Calu3 (cell line): ENCODE measurements at regions not wholly inside any gene's neighbourhood (a gene's known extent, or its start where the extent isn't known, plus 50 kb on each side); places are given as distances from the start of the nearest gene placed in this dataset.

Source experiments
- BruUV-seq: library from RNA; stranded (reverse); fragments of 400-500 nt; replicated peaks from 2 replicates; lab custom pipeline; 2021; lab: Mats Ljungman, UMichigan
- CTCF ChIA-PET: fragments of 300-600 bp; sonication (Branson Sonifier 250); formaldehyde crosslinking; loops from one replicate; lab custom pipeline; 2022; ENCODE audit warnings: antibody characterized with exemption; lab: Charles Lee
- DNase-seq: peaks from one replicate; pipeline ENCODE4 v3.0.0; 2022
- H3K27ac Mint-ChIP-seq: one replicate; pipeline ENCODE4 v1.8.0; 2022; ENCODE audit warnings: mixed read lengths; ENCODE audit not compliant: unreplicated experiment
- H3K27me3 Mint-ChIP-seq: one replicate; pipeline ENCODE4 v1.8.0; 2022; ENCODE audit warnings: mixed read lengths; ENCODE audit not compliant: unreplicated experiment
- H3K36me3 Mint-ChIP-seq: one replicate; pipeline ENCODE4 v1.8.0; 2022; ENCODE audit warnings: mild to moderate bottlenecking, moderate library complexity, mixed read lengths; ENCODE audit not compliant: insufficient read depth, unreplicated experiment
- H3K4me1 Mint-ChIP-seq: one replicate; pipeline ENCODE4 v1.8.0; 2022; ENCODE audit warnings: mild to moderate bottlenecking, low read depth, mixed read lengths; ENCODE audit not compliant: unreplicated experiment
- H3K4me3 Mint-ChIP-seq: one replicate; pipeline ENCODE4 v1.8.0; 2022; ENCODE audit warnings: mild to moderate bottlenecking, low read depth, moderate library complexity, mixed read lengths; ENCODE audit not compliant: unreplicated experiment
- H3K9me3 Mint-ChIP-seq: one replicate; pipeline ENCODE4 v1.8.0; 2022; ENCODE audit warnings: low read depth, mixed read lengths; ENCODE audit not compliant: unreplicated experiment
- CTCF ChIP-seq: fragments of 200-600 bp; IDR thresholded peaks from one replicate; pipeline ENCODE4 v1.8.0; 2022; ENCODE audit warnings: antibody characterized with exemption; ENCODE audit not compliant: unreplicated experiment
- intact Hi-C: fragments of 100-400 bp; cut with micrococcal nuclease; formaldehyde crosslinking; loops from one replicate; pipeline ENCODE4 v1.10.0; 2022; ENCODE audit not compliant: unreplicated experiment

- no peaks in the 10 kb centered on the region for H3K36me3 Mint-ChIP-seq
- no peak overlapping the region for H3K4me3 Mint-ChIP-seq
- BruUV-seq: no TSS peak
- no peak for TF ChIP-seq CTCF
- intact Hi-C loops: no loop called here
- no peak for DNase-seq
- no peaks in the 10 kb centered on the region for H3K9me3 Mint-ChIP-seq
- CTCF ChIA-PET: no interaction called here
- H3K27ac Mint-ChIP-seq: no peak overlapping the region
- H3K4me1 Mint-ChIP-seq: no peaks in the 10 kb centered on the region
- peaks cover 87% of the 10 kb centered on the region for H3K27me3 Mint-ChIP-seq
These were observed 435.3 kb upstream of the ZFHX3 start for GRCh38 chr16:73483076-73483791.

GRCh38 chr16:73482310-73482709, 434.4 kb upstream of the ZFHX3 start:
- Mint-ChIP-seq H3K27ac (no peak overlapping the region), H3K4me3 (no peak overlapping the region), H3K36me3 (no peaks in the 10 kb centered on the region), H3K9me3 (no peaks in the 10 kb centered on the region), H3K4me1 (no peaks in the 10 kb centered on the region), H3K27me3 (peaks cover 78% of the 10 kb centered on the region)
- intact Hi-C loops: no loop called here
- no peak for TF ChIP-seq CTCF
- DNase-seq: no peak
- BruUV-seq: no TSS peak
- CTCF ChIA-PET: no interaction called here

- Mint-ChIP-seq H3K4me3 (no peak overlapping the region), H3K36me3 (no peaks in the 10 kb centered on the region), H3K27me3 (peaks cover 58% of the 10 kb centered on the region), H3K4me1 (no peaks in the 10 kb centered on the region), H3K27ac (no peak overlapping the region), H3K9me3 (no peaks in the 10 kb centered on the region)
- intact Hi-C loops: no loop called here
- CTCF ChIA-PET: no interaction called here
- no TSS peak for BruUV-seq
- TF ChIP-seq CTCF: no peak
- DNase-seq: no peak
These were observed 432.5 kb upstream of the ZFHX3 start for GRCh38 chr16:73480381-73480780.

- DNase-seq: no peak
- H3K36me3 Mint-ChIP-seq: no peaks in the 10 kb centered on the region
- H3K27ac Mint-ChIP-seq: no peak overlapping the region
- CTCF ChIA-PET: no interaction called here
- no peak for TF ChIP-seq CTCF
- H3K9me3 Mint-ChIP-seq: no peaks in the 10 kb centered on the region
- H3K4me3 Mint-ChIP-seq: no peak overlapping the region
- intact Hi-C loops: no loop called here
- BruUV-seq: no TSS peak
- H3K4me1 Mint-ChIP-seq: no peaks in the 10 kb centered on the region
- H3K27me3 Mint-ChIP-seq: peaks cover 28% of the 10 kb centered on the region
These were observed 425.8 kb upstream of the ZFHX3 start for GRCh38 chr16:73473713-73474112.
